Body of pancreas (tissue), 4 donors: ENCODE measurements at regions not wholly inside any gene's neighbourhood (a gene's known extent, or its start where the extent isn't known, plus 50 kb on each side); places are given as distances from the start of the nearest gene placed in this dataset.

Experiments
- ATAC-seq: fragments of 150-250 bp; one replicate; pipeline ENCODE4 v1.9.1; 2016
- DNase-seq, 4 donors: peaks; one replicate each; pipeline ENCODE4 v3.0.0-alpha.2; 2019
- H3K27ac ChIP-seq, 4 donors: fragments of 200-600 bp; sonication (generic); 1 replicate in 3 of 4; 2 replicates in 1 of 4; pipeline versions ENCODE4 v1.5.1 to v1.6.1; 2016 to 2019; ENCODE audit warnings: mild to moderate bottlenecking in 1 of 4, mixed read lengths in 1 of 4, moderate library complexity in 1 of 4
- H3K27me3 ChIP-seq, 2 donors: fragments of 200-600 bp; sonication (generic); one replicate each; pipeline ENCODE4 v1.6.0; 2016; ENCODE audit warnings: mild to moderate bottlenecking in 1 of 2
- H3K36me3 ChIP-seq, 2 donors: fragments of 200-600 bp; sonication (generic); replicated peaks in 1 of 2; 2 replicates each; pipeline ENCODE4 v1.5.1; 2016; ENCODE audit warnings: low read depth in 2 of 2; ENCODE audit not compliant: insufficient read depth in 1 of 2
- H3K4me1 ChIP-seq: fragments of 200-600 bp; sonication (generic); one replicate; pipeline ENCODE4 v1.6.0; 2016
- H3K4me3 ChIP-seq, 2 donors: fragments of 200-600 bp; sonication (generic); 1 replicate in 1 of 2; 2 replicates in 1 of 2; pipeline ENCODE4 v1.5.1; 2016 to 2019
- H3K9me3 ChIP-seq, 3 donors: fragments of 200-600 bp; sonication (generic); 1 replicate in 2 of 3; 2 replicates in 1 of 3; pipeline ENCODE4 v1.5.1; 2016
- POLR2A ChIP-seq, 3 donors: fragments of 450-650 bp; IDR thresholded peaks; one replicate each; pipeline ENCODE4 v1.6.1; 2016; ENCODE audit warnings: antibody characterized with exemption in 3 of 3, mild to moderate bottlenecking in 2 of 3
- WGBS, 2 donors: methylation state at CpG; one replicate each; pipeline ENCODE4 v1.1.5; 2017; 5-methylcytosine and 5-hydroxymethylcytosine counted together
- intact Hi-C: fragments of 100-400 bp; cut with DNase I; formaldehyde crosslinking; loops from one replicate; pipeline ENCODE4 v1.15.1; 2023
- TF ChIP-seq, protein P1 (sequence below), 7 experiments: fragments of 450-650 bp in 4 of 7; fragments of 200-600 bp in 3 of 7; sonication (generic) in 3 of 7; IDR thresholded peaks; one replicate each; pipeline ENCODE4 v1.5.1; 2016 to 2019; ENCODE audit warnings: antibody characterized with exemption in 7 of 7

DNA sequence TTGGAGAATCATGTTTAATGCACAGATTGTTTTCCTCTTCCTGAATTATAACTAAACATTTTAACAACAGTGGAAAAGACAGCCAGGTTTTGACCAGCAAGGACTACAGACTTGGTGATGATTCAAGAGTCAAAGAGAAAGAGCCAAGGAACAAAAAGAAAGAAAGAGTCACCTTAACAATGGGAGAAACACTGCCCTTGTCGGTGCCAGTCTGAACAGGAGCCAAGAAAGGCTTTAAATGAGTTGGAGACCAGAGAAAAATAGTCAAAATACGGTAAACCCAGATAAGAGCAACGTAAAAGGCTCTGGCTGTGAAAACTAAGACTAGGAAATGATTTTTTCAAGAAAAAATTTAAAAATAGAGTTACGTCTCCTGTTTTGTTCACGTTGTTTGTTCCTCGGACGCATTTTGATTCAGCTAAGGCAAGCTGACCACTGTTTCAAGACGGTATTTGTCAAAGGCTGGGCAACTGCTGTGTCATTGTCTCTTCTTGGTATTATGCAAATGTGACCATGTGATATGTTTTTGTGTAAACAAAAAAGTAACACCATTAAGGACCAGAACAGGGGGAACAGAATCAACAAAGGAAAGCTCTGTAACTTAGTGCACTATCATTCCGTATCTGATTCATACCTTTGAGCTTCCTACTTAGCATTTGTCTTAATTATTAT lies 634.5 kb downstream of the LIG4 start:
- no peaks in the 10 kb centered on the region for H3K27me3 ChIP-seq
- no peaks in the 10 kb centered on the region for H3K9me3 ChIP-seq
- 62 to 67% methylated on average over 9 of the region's 9 CpGs for WGBS, 2 donors
- ATAC-seq (no peak), DNase-seq (no peak)
- intact Hi-C loops: no loop called here
- TF ChIP-seq, protein P1, sequence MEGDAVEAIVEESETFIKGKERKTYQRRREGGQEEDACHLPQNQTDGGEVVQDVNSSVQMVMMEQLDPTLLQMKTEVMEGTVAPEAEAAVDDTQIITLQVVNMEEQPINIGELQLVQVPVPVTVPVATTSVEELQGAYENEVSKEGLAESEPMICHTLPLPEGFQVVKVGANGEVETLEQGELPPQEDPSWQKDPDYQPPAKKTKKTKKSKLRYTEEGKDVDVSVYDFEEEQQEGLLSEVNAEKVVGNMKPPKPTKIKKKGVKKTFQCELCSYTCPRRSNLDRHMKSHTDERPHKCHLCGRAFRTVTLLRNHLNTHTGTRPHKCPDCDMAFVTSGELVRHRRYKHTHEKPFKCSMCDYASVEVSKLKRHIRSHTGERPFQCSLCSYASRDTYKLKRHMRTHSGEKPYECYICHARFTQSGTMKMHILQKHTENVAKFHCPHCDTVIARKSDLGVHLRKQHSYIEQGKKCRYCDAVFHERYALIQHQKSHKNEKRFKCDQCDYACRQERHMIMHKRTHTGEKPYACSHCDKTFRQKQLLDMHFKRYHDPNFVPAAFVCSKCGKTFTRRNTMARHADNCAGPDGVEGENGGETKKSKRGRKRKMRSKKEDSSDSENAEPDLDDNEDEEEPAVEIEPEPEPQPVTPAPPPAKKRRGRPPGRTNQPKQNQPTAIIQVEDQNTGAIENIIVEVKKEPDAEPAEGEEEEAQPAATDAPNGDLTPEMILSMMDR (IDR thresholded peaks at IDR 0.05): no peak
- no peak for TF ChIP-seq POLR2A (IDR thresholded peaks at IDR 0.05)
- H3K4me1 ChIP-seq: no peaks in the 10 kb centered on the region
- no peak overlapping the region for H3K4me3 ChIP-seq
- H3K36me3 ChIP-seq: no peaks in the 10 kb centered on the region
- no peak overlapping the region for H3K27ac ChIP-seq

DNA sequence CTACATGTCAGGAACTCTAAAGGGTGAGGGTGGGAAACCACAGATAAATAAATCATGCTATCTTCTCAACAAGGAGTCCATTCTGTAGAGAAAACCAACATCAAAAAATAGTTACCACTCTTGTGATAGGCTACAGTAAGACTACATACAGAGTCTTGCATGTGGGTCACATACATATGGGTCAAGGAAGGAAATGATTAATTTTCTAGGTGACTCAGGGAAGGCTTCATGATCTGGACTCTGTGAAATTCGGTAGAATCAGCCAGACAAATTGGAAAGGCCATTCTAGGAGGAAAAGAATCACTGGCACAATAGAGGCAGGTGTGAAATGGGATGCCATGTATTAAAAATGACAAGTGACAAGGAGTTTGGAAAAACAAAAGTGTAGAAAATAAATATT lies 638.9 kb downstream of the LIG4 start:
- H3K4me1 ChIP-seq: no peaks in the 10 kb centered on the region

DNA sequence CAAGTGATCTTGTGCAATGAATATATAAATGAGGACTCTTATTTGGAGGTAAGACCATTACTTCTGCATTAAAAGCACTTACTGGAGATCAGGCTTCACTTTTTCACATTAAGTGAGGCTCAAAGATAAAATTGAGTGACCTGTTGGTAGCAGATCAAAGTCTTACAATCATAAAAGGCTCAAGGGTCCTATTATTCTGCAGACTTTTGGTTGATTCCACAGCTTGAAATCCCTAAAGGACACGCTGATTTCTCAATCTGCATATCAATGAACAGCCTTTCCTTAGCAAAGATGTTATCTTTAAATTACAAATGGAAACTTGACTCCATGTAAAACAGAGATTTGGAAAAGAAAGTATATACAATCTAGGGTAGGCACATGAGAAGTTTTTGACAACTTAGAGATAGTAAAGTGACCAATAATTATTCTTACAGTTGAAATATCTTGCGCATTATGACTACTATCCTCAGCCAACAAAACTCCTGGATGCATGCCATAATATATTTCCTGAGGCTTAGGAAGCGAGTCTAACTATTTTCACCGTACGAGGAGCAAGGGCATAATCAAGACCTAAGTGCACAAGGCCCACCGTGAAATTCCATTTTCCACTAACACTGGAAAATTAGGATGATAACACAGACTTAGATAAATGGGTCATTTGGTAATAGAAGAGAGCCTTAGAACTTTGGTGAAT lies 640.7 kb downstream of the LIG4 start:
- no peak for DNase-seq
- Histone ChIP-seq H3K9me3 (no peaks in the 10 kb centered on the region), H3K27me3 (no peaks in the 10 kb centered on the region), H3K4me1 (no peaks in the 10 kb centered on the region), H3K4me3 (no peak overlapping the region), H3K36me3 (no peaks in the 10 kb centered on the region), H3K27ac (no peak overlapping the region)
- no peak for TF ChIP-seq POLR2A (IDR thresholded peaks at IDR 0.05)
- TF ChIP-seq, protein P1 (IDR thresholded peaks at IDR 0.05): no peak
- ATAC-seq: no peak
- intact Hi-C loops: no loop called here
- WGBS, 2 donors: 66 to 69% methylated on average over 6 of the region's 6 CpGs

More for the DNA sequence above, 638.9 kb downstream of the LIG4 start:
- no peak for DNase-seq
- H3K27me3 ChIP-seq: no peaks in the 10 kb centered on the region
- no peak overlapping the region for H3K4me3 ChIP-seq
- WGBS, 2 donors: 23 to 35% methylated on average over 1 of the region's 1 CpG
- H3K36me3 ChIP-seq: no peaks in the 10 kb centered on the region
- no peaks in the 10 kb centered on the region for H3K9me3 ChIP-seq
- no peak for TF ChIP-seq POLR2A (IDR thresholded peaks at IDR 0.05)
- no peak overlapping the region for H3K27ac ChIP-seq
- intact Hi-C loops: no loop called here
- no peak for ATAC-seq

DNA sequence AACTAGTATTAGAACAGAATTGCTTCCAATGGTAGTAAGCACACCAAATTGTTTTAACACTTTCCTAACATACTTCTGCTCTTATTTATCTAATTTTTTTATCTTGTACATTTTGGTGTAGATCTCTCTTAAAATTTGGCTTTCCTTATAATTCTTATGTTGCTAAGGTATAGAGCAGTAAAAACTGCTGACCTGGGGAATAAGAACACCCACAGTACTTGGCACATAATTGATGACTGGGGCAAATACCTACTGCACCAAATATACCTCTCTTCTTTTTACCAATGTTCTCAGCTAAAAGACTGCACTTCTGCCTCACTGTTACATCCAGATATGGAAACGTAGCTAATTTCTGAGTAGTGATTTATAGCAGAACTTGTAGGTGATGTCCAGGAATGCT lies 642.2 kb downstream of the LIG4 start:
- DNase-seq (no peak), ATAC-seq (no peak)
- H3K4me1 ChIP-seq: no peaks in the 10 kb centered on the region
- TF ChIP-seq, protein P1 (IDR thresholded peaks at IDR 0.05): no peak
- TF ChIP-seq POLR2A (IDR thresholded peaks at IDR 0.05): no peak
- H3K36me3 ChIP-seq: no peaks in the 10 kb centered on the region
- intact Hi-C loops: no loop called here
- WGBS, 2 donors: 38 to 59% methylated on average over 1 of the region's 1 CpG
- no peak overlapping the region for H3K27ac ChIP-seq
- H3K27me3 ChIP-seq: no peaks in the 10 kb centered on the region
- no peak overlapping the region for H3K4me3 ChIP-seq
- no peaks in the 10 kb centered on the region for H3K9me3 ChIP-seq

DNA sequence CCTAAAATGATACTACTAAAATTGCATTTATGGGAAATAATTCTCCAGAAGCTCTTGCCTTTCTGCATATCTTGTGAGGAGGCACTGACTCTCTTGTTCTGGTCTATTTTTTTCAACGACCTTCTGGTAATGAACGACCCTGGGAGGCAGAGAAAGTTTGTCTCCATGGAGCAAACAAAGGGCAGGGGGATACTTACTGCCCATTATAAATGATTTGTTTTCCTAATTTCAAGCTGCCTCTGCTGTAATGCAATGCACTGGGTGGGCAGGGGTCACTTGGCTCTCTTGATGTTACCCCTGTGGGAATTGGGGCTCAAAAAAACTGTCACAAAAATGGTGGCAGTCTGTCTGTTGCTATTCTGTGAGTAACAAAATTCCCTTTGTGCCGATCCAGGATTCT lies 643.2 kb downstream of the LIG4 start:
- Histone ChIP-seq H3K4me1 (no peaks in the 10 kb centered on the region), H3K27me3 (no peaks in the 10 kb centered on the region), H3K36me3 (no peaks in the 10 kb centered on the region), H3K4me3 (no peak overlapping the region), H3K27ac (no peak overlapping the region), H3K9me3 (no peaks in the 10 kb centered on the region)
- no peak for DNase-seq
- no peak for TF ChIP-seq POLR2A (IDR thresholded peaks at IDR 0.05)
- TF ChIP-seq, protein P1 (IDR thresholded peaks at IDR 0.05): no peak
- 40 to 44% methylated on average over 3 of the region's 3 CpGs for WGBS, 2 donors
- no peak for ATAC-seq
- intact Hi-C loops: no loop called here
